Erythroblast (primary cell): ENCODE measurements at regions not wholly inside any gene's neighbourhood (a gene's known extent, or its start where the extent isn't known, plus 50 kb on each side); places are given as distances from the start of the nearest gene placed in this dataset.

Experiments used
- GATA1 ChIP-seq: IDR thresholded peaks from 2 replicates; pipeline ENCODE4 v1.6.1; 2011; ENCODE audit warnings: low read depth, mild to moderate bottlenecking, control low read depth, low read length, moderate library complexity
- POLR2A ChIP-seq: IDR thresholded peaks from 2 replicates; pipeline ENCODE4 v1.6.1; 2011; ENCODE audit warnings: mild to moderate bottlenecking, low read length

DNA sequence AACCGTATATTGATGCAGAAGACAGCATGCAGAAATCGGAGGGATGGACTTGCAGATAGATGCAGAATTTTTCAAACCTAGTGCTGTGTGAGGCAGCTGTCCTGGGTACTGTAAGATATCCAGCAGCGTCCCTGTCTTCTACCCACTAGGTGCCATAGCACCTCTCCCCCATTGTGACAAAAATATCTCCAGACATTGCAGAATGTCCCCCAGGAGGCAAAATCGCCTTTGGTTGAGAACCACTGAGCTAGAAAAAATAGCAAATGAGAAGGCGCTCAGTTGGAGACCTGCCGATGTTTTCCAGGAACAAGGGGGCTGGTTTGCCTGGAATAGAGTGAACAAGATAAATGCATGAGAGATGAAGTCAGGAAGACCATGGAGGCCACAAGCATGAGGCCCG is 67.9 kb upstream of the TMEM132D start:
- TF ChIP-seq POLR2A: no peak
- TF ChIP-seq GATA1: no peak
